Pancreas (tissue), 10 donors: ENCODE measurements at regions not wholly inside any gene's neighbourhood (a gene's known extent, or its start where the extent isn't known, plus 50 kb on each side); places are given as distances from the start of the nearest gene placed in this dataset.

Experiments
- ATAC-seq, 4 donors: fragments of 200-7000 bp; cut with Tn5 transposase; one replicate each; pipeline versions ENCODE4 v1.8.0 to v1.9.1; 2020; ENCODE audit warnings: mild to moderate bottlenecking in 4 of 4, moderate library complexity in 4 of 4
- DNase-seq, 6 donors: peaks; one replicate each; pipeline ENCODE4 v3.0.0-alpha.2; 2020
- FAIRE-seq: peaks from 2 replicates; lab custom pipeline; 2012; peaks lifted over from hg19 to GRCh38; lab: Jason Lieb, UNC
- H3K27ac ChIP-seq, 4 donors: fragments of 200-600 bp; sonication (generic); 1 replicate in 3 of 4; 2 replicates in 1 of 4; pipeline versions ENCODE4 v1.5.0 to v1.8.0; 2020
- H3K27me3 ChIP-seq, 4 donors: fragments of 200-600 bp; one replicate each; pipeline ENCODE4 v1.8.0; 2021
- H3K36me3 ChIP-seq, 3 donors: fragments of 200-600 bp; sonication (generic) in 1 of 3; one replicate each; pipeline versions ENCODE4 v1.5.0 to v1.8.0; 2020 to 2021
- H3K4me1 ChIP-seq, 3 donors: fragments of 200-600 bp; one replicate each; pipeline ENCODE4 v1.8.0; 2021
- H3K4me3 ChIP-seq, 4 donors: fragments of 200-600 bp; sonication (generic) in 2 of 4; one replicate each; pipeline versions ENCODE4 v1.5.0 to v1.8.0; 2020 to 2021
- H3K9me3 ChIP-seq, 4 donors: fragments of 200-600 bp; one replicate each; pipeline ENCODE4 v1.8.0; 2021
- CTCF ChIP-seq, 4 donors: fragments of 200-600 bp; sonication (generic) in 3 of 4; IDR thresholded peaks; one replicate each; pipeline versions ENCODE4 v1.5.0 to v1.8.0; 2021; ENCODE audit warnings: antibody characterized with exemption in 4 of 4
- WGBS, 2 donors: extraction: QIAGEN DNeasy Blood & Tissue Kit; methylation state at CpG; one replicate each; pipeline ENCODE4 v1.1.7; 2013; 5-methylcytosine and 5-hydroxymethylcytosine counted together
- intact Hi-C, 3 donors: fragments of 100-400 bp; cut with DNase I; formaldehyde crosslinking; loops; one replicate each; pipeline versions ENCODE4 v1.11.1 to v1.14.2; 2022
- donor health status: healthy with polysubstance abuse.
- donor health status: DM: no; HTN: no; CAD: no; lungs with moderate emphysema.
- donor health status: DM: no; HTN: no; CAD: no.
- donor health status: control.
- donor health status: control.
- donor health status: Bipolar disorder and iron deficiency.
- donor health status: DM: yes; HTN: yes; CAD: no.
- donor health status: DM: no; HTN: no; CAD: no.
- donor health status: DM: no; HTN: no; CAD: no.
- donor health status: DM: yes; HTN: yes; CAD: no.

- no peak overlapping the region for H3K27ac ChIP-seq
- no peak for FAIRE-seq
- intact Hi-C loops = no loop called here
- H3K36me3 ChIP-seq = no peaks in the 10 kb centered on the region
- DNase-seq = no peak
- no peak for ATAC-seq
- no peak for TF ChIP-seq CTCF (IDR thresholded peaks at IDR 0.05)
- H3K4me3 ChIP-seq = no peak overlapping the region
- H3K9me3 ChIP-seq = no peaks in the 10 kb centered on the region
- WGBS, 2 donors = 55 to 62% methylated on average over 3 of the region's 3 CpGs
- H3K4me1 ChIP-seq = no peaks in the 10 kb centered on the region
- H3K27me3 ChIP-seq = peaks cover 0 to 13% (median 0%) of the 10 kb centered on the region in 4 donors
Measured at GRCh38 chrX:138763761-138764160, 52.2 kb upstream of the FGF13 start.

- 21 to 44% methylated on average over 3 of the region's 3 CpGs for WGBS, 2 donors
- no peak for FAIRE-seq
- H3K27ac ChIP-seq = no peak overlapping the region
- peaks cover 0 to 13% (median 2%) of the 10 kb centered on the region in 4 donors for H3K27me3 ChIP-seq
- TF ChIP-seq CTCF (IDR thresholded peaks at IDR 0.05) = no peak
- no peaks in the 10 kb centered on the region for H3K4me1 ChIP-seq
- H3K36me3 ChIP-seq = no peaks in the 10 kb centered on the region
- H3K4me3 ChIP-seq = no peak overlapping the region
- intact Hi-C loops = no loop called here
- DNase-seq = no peak
- ATAC-seq = no peak
- no peaks in the 10 kb centered on the region for H3K9me3 ChIP-seq
Measured at GRCh38 chrX:138761380-138761779, 49.9 kb upstream of the FGF13 start.
